HCT116 (cell line): ENCODE measurements at regions not wholly inside any gene's neighbourhood (a gene's known extent, or its start where the extent isn't known, plus 50 kb on each side); places are given as distances from the start of the nearest gene placed in this dataset.

Experiments used
- EZH2 ChIP-seq: fragments of 200-600 bp; sonication (generic); IDR thresholded peaks from 2 replicates; pipeline ENCODE4 v1.6.1; 2017; ENCODE audit warnings: antibody characterized with exemption, mixed run types
- EZH2phosphoT487 ChIP-seq: fragments of 200-600 bp; IDR thresholded peaks from 2 replicates; pipeline ENCODE4 v1.6.1; 2018; ENCODE audit warnings: antibody characterized with exemption, borderline replicate concordance
- POLR2A ChIP-seq: IDR thresholded peaks from 2 replicates; pipeline ENCODE4 v1.7.0; 2011; ENCODE audit warnings: borderline replicate concordance; ENCODE audit not compliant: insufficient read depth, insufficient read length; ENCODE audit errors: extremely low read depth
- POLR2AphosphoS5 ChIP-seq: IDR thresholded peaks from 2 replicates; pipeline ENCODE4 v1.6.1; 2011; ENCODE audit warnings: mild to moderate bottlenecking, low read depth, low read length, moderate library complexity
- SP1 ChIP-seq: IDR thresholded peaks from 2 replicates; pipeline ENCODE4 v1.6.1; 2012; ENCODE audit warnings: low read depth
- SRF ChIP-seq: IDR thresholded peaks from 2 replicates; pipeline ENCODE4 v1.6.1; 2012; ENCODE audit warnings: low read depth
- TCF7L2 ChIP-seq: IDR thresholded peaks from 2 replicates; pipeline ENCODE4 v1.7.0; 2011; ENCODE audit warnings: borderline replicate concordance, inconsistent platforms; ENCODE audit not compliant: insufficient read depth, insufficient read length; ENCODE audit errors: extremely low read depth
- YY1 ChIP-seq: IDR thresholded peaks from 2 replicates; pipeline ENCODE4 v1.6.1; 2011; ENCODE audit warnings: low read length, low read depth, moderate library complexity, mild to moderate bottlenecking; ENCODE audit not compliant: insufficient replicate concordance; ENCODE audit errors: extremely low read depth
- ZNF274 ChIP-seq: fragments of 200-500 bp; sonication (Bioruptor generic); IDR thresholded peaks from 2 replicates; pipeline ENCODE4 v1.6.1; 2014; ENCODE audit warnings: mild to moderate bottlenecking, low read depth, low read length, inconsistent platforms
- TF ChIP-seq, protein P1 (sequence below): IDR thresholded peaks from 2 replicates; pipeline ENCODE4 v1.6.1; 2011; ENCODE audit warnings: mild to moderate bottlenecking, low read length, moderate library complexity; ENCODE audit not compliant: insufficient replicate concordance; ENCODE audit errors: extremely low read depth
- TF ChIP-seq, protein P2 (sequence below), 3 experiments: fragments of 200-600 bp in 1 of 3; sonication (generic) in 1 of 3; IDR thresholded peaks in 2 of 3; conservative IDR thresholded peaks in 1 of 3; 2 replicates each; pipeline ENCODE4 v1.5.1; 2012 to 2017; ENCODE audit warnings: low read depth in 2 of 3, low read length in 2 of 3, antibody characterized with exemption in 1 of 3, borderline replicate concordance in 1 of 3, control low read depth in 1 of 3, mild to moderate bottlenecking in 1 of 3, mixed read lengths in 1 of 3, mixed run types in 1 of 3, moderate library complexity in 1 of 3; ENCODE audit not compliant: insufficient read depth in 1 of 3
- TF ChIP-seq, protein P3 (sequence below): IDR thresholded peaks from 2 replicates; pipeline ENCODE4 v1.6.1; 2012
- TF ChIP-seq, protein P4 (sequence below): IDR thresholded peaks from 2 replicates; pipeline ENCODE4 v1.6.1; 2012; ENCODE audit warnings: low read depth

DNA sequence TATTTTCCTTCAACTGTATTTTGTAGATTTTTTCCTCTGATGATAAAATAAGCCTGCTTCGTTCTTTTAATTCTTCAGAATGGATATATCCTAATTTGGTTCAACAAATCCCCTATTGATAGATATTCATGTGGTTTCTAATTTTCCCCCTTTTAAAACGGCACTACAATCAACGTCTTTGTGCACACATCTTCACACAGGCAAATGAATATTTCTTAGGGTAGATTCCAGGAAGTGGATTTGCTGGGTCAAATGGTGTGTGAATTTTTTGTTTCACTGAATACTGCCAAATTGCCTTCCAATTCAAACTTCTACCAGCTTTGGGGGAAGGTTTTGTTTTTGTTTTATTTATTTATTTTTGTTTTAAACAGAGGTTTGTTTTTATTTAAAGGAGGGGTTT lies 287.2 kb downstream of the FOXO1 start:
- TF ChIP-seq YY1 (no peak), EZH2 (no peak), POLR2A (no peak), EZH2phosphoT487 (no peak), TCF7L2 (no peak), POLR2AphosphoS5 (no peak), SRF (no peak), ZNF274 (no peak), SP1 (no peak)
- TF ChIP-seq, protein P1, sequence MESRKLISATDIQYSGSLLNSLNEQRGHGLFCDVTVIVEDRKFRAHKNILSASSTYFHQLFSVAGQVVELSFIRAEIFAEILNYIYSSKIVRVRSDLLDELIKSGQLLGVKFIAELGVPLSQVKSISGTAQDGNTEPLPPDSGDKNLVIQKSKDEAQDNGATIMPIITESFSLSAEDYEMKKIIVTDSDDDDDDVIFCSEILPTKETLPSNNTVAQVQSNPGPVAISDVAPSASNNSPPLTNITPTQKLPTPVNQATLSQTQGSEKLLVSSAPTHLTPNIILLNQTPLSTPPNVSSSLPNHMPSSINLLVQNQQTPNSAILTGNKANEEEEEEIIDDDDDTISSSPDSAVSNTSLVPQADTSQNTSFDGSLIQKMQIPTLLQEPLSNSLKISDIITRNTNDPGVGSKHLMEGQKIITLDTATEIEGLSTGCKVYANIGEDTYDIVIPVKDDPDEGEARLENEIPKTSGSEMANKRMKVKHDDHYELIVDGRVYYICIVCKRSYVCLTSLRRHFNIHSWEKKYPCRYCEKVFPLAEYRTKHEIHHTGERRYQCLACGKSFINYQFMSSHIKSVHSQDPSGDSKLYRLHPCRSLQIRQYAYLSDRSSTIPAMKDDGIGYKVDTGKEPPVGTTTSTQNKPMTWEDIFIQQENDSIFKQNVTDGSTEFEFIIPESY = no peak
- TF ChIP-seq, protein P2, sequence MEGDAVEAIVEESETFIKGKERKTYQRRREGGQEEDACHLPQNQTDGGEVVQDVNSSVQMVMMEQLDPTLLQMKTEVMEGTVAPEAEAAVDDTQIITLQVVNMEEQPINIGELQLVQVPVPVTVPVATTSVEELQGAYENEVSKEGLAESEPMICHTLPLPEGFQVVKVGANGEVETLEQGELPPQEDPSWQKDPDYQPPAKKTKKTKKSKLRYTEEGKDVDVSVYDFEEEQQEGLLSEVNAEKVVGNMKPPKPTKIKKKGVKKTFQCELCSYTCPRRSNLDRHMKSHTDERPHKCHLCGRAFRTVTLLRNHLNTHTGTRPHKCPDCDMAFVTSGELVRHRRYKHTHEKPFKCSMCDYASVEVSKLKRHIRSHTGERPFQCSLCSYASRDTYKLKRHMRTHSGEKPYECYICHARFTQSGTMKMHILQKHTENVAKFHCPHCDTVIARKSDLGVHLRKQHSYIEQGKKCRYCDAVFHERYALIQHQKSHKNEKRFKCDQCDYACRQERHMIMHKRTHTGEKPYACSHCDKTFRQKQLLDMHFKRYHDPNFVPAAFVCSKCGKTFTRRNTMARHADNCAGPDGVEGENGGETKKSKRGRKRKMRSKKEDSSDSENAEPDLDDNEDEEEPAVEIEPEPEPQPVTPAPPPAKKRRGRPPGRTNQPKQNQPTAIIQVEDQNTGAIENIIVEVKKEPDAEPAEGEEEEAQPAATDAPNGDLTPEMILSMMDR (IDR thresholded peaks at IDR 0.05 in 2 of 3, conservative IDR thresholded peaks at IDR 0.05 in 1 of 3; ENCODE audit: borderline replicate concordance in 1 of 3, insufficient read depth in 1 of 3, low read depth in 2 of 3, low read length in 2 of 3) = no peak
- TF ChIP-seq, protein P3, sequence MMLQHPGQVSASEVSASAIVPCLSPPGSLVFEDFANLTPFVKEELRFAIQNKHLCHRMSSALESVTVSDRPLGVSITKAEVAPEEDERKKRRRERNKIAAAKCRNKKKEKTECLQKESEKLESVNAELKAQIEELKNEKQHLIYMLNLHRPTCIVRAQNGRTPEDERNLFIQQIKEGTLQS = no peak
- TF ChIP-seq, protein P4, sequence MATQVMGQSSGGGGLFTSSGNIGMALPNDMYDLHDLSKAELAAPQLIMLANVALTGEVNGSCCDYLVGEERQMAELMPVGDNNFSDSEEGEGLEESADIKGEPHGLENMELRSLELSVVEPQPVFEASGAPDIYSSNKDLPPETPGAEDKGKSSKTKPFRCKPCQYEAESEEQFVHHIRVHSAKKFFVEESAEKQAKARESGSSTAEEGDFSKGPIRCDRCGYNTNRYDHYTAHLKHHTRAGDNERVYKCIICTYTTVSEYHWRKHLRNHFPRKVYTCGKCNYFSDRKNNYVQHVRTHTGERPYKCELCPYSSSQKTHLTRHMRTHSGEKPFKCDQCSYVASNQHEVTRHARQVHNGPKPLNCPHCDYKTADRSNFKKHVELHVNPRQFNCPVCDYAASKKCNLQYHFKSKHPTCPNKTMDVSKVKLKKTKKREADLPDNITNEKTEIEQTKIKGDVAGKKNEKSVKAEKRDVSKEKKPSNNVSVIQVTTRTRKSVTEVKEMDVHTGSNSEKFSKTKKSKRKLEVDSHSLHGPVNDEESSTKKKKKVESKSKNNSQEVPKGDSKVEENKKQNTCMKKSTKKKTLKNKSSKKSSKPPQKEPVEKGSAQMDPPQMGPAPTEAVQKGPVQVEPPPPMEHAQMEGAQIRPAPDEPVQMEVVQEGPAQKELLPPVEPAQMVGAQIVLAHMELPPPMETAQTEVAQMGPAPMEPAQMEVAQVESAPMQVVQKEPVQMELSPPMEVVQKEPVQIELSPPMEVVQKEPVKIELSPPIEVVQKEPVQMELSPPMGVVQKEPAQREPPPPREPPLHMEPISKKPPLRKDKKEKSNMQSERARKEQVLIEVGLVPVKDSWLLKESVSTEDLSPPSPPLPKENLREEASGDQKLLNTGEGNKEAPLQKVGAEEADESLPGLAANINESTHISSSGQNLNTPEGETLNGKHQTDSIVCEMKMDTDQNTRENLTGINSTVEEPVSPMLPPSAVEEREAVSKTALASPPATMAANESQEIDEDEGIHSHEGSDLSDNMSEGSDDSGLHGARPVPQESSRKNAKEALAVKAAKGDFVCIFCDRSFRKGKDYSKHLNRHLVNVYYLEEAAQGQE = no peak
